HL-60 (cell line): ENCODE measurements at regions not wholly inside any gene's neighbourhood (a gene's known extent, or its start where the extent isn't known, plus 50 kb on each side); places are given as distances from the start of the nearest gene placed in this dataset.

Experiments used
- CTCF ChIP-seq: IDR thresholded peaks from one replicate; pipeline ENCODE4 v1.5.1; 2011; ENCODE audit warnings: low read length, control low read depth, inconsistent platforms; ENCODE audit not compliant: insufficient read depth
- GABPA ChIP-seq: IDR thresholded peaks from 2 replicates; pipeline ENCODE4 v1.6.1; 2012; ENCODE audit warnings: low read depth
- POLR2AphosphoS5 ChIP-seq: IDR thresholded peaks from 2 replicates; pipeline ENCODE4 v1.6.1; 2012; ENCODE audit warnings: low read depth
- REST ChIP-seq: IDR thresholded peaks from 2 replicates; pipeline ENCODE4 v1.6.1; 2012; ENCODE audit warnings: low read depth; ENCODE audit not compliant: insufficient replicate concordance

GRCh38 chr9:27848315-27848714 is 275.0 kb upstream of the C9orf72 start:
- no peak for TF ChIP-seq CTCF
- TF ChIP-seq REST = no peak
- no peak for TF ChIP-seq POLR2AphosphoS5
- TF ChIP-seq GABPA = no peak
